HCT116 (cell line): ENCODE measurements at regions not wholly inside any gene's neighbourhood (a gene's known extent, or its start where the extent isn't known, plus 50 kb on each side); places are given as distances from the start of the nearest gene placed in this dataset.
"Not testable (repeated sequence)": the region's sequence is repeated elsewhere in the genome, so short reads cannot be mapped to it uniquely, and the experiment has no call there.

Experiments
- ATAC-seq: fragments of 200-7000 bp; cut with Tn5 transposase; 2 replicates; pipeline ENCODE4 v1.9.1; 2020; ENCODE audit warnings: mild to moderate bottlenecking, moderate library complexity
- BruUV-seq: library from RNA; stranded (reverse); fragments of 400-500 nt; replicated peaks from 2 replicates; lab custom pipeline; 2021; lab: Mats Ljungman, UMichigan
- CTCF ChIA-PET: fragments of 300-600 bp; sonication (Branson Sonifier 250); formaldehyde crosslinking; loops from one replicate; lab custom pipeline; 2021; ENCODE audit warnings: antibody characterized with exemption; lab: Charles Lee
- POLR2A ChIA-PET: fragments of 300-600, 350-600 bp; sonication (Branson Sonifier 250); formaldehyde crosslinking; loops from one replicate; lab custom pipeline; 2021; ENCODE audit warnings: antibody characterized with exemption; lab: Charles Lee
- RAD21 ChIA-PET, 2 experiments: fragments of 300-600 bp; sonication (Branson Sonifier 250); formaldehyde crosslinking; loops; one replicate each; lab custom pipeline; 2023; ENCODE audit warnings: low total read pairs in 2 of 2; ENCODE audit not compliant: uncharacterized antibody in 2 of 2, unreplicated experiment in 2 of 2, low non-redundant PET in 1 of 2; lab: Charles Lee
- DNase-seq: peaks from one replicate; pipeline ENCODE4 v3.0.0-alpha.2; 2010; ENCODE audit warnings: low read depth, low spot score
- H2AFZ ChIP-seq: fragments of 200-600 bp; shearing (Covaris generic), sonication (generic); 2 replicates; pipeline ENCODE4 v1.6.1; 2017; ENCODE audit warnings: low read depth, mixed run types, mixed read lengths, antibody characterized with exemption, low read length; ENCODE audit not compliant: poor library complexity, severe bottlenecking
- H3K27ac ChIP-seq: 2 replicates; pipeline ENCODE4 v1.5.1; 2012; ENCODE audit warnings: low read depth, low read length
- H3K27me3 ChIP-seq: fragments of 200-600 bp; sonication (generic); 2 replicates; pipeline ENCODE4 v1.6.1; 2016; ENCODE audit warnings: mixed run types, low read length, mixed read lengths; ENCODE audit not compliant: insufficient read depth
- H3K36me3 ChIP-seq, 2 experiments: fragments of 200-500 bp in 1 of 2; fragments of 200-600 bp in 1 of 2; sonication (Bioruptor generic) in 1 of 2; sonication (generic) in 1 of 2; 2 replicates each; pipeline versions ENCODE4 v1.5.1 to v1.6.1; 2014 to 2016; ENCODE audit warnings: low read length in 2 of 2, inconsistent platforms in 1 of 2, mixed read lengths in 1 of 2, mixed run types in 1 of 2; ENCODE audit not compliant: insufficient read depth in 2 of 2, control insufficient read depth in 1 of 2
- H3K4me1 ChIP-seq, 2 experiments: fragments of 200-600 bp in 1 of 2; sonication (generic) in 1 of 2; 2 replicates each; pipeline versions ENCODE4 v1.5.1 to v1.6.1; 2012 to 2017; ENCODE audit warnings: low read length in 2 of 2, inconsistent platforms in 1 of 2, mild to moderate bottlenecking in 1 of 2, mixed read lengths in 1 of 2, mixed run types in 1 of 2, moderate library complexity in 1 of 2; ENCODE audit not compliant: insufficient read depth in 2 of 2, control insufficient read depth in 1 of 2
- H3K4me2 ChIP-seq: fragments of 200-600 bp; sonication (generic); 2 replicates; pipeline ENCODE4 v1.6.1; 2017; ENCODE audit warnings: mixed run types, low read length, mixed read lengths
- H3K4me3 ChIP-seq, 2 experiments: fragments of 200-600 bp in 1 of 2; sonication (generic) in 1 of 2; replicated peaks in 1 of 2; 2 replicates each; pipeline ENCODE4 v1.5.1; 2011 to 2016; ENCODE audit warnings: low read length in 2 of 2, control low read depth in 1 of 2, low read depth in 1 of 2, mild to moderate bottlenecking in 1 of 2, mixed read lengths in 1 of 2, mixed run types in 1 of 2
- H3K79me2 ChIP-seq: fragments of 200-600 bp; sonication (generic); 2 replicates; pipeline ENCODE4 v1.6.1; 2017; ENCODE audit warnings: mild to moderate bottlenecking, mixed run types, low read length, moderate library complexity, mixed read lengths; ENCODE audit not compliant: insufficient read depth
- H3K9ac ChIP-seq: fragments of 200-600 bp; sonication (generic); 2 replicates; pipeline ENCODE4 v1.6.1; 2016; ENCODE audit warnings: low read length, mixed read lengths
- H3K9me2 ChIP-seq: fragments of 200-600 bp; sonication (generic), shearing (Covaris generic); 2 replicates; pipeline ENCODE4 v1.6.1; 2017; ENCODE audit warnings: mixed run types, mild to moderate bottlenecking, moderate library complexity; ENCODE audit not compliant: insufficient read depth
- H3K9me3 ChIP-seq, 2 experiments: fragments of 200-500 bp in 1 of 2; fragments of 200-600 bp in 1 of 2; sonication (Bioruptor generic) in 1 of 2; sonication (generic) in 1 of 2; 2 replicates each; pipeline ENCODE4 v1.6.1; 2014 to 2017; ENCODE audit warnings: low read length in 2 of 2, mixed read lengths in 2 of 2, inconsistent platforms in 1 of 2, low read depth in 1 of 2, mild to moderate bottlenecking in 1 of 2, mixed run types in 1 of 2, moderate library complexity in 1 of 2; ENCODE audit not compliant: control insufficient read depth in 1 of 2, insufficient read depth in 1 of 2
- H4K20me1 ChIP-seq: fragments of 200-600 bp; sonication (generic), shearing (Covaris generic); 2 replicates; pipeline ENCODE4 v1.6.1; 2017; ENCODE audit warnings: mixed run types, mild to moderate bottlenecking, moderate library complexity; ENCODE audit not compliant: insufficient read depth
- JUND ChIP-seq: IDR thresholded peaks from 2 replicates; pipeline ENCODE4 v1.6.1; 2012
- intact Hi-C: fragments of 100-400 bp; cut with micrococcal nuclease; formaldehyde crosslinking; loops from 2 replicates; pipeline ENCODE4 v1.10.0; 2022

- H3K4me1 ChIP-seq, H3K9me3 ChIP-seq, POLR2A ChIA-PET, H3K79me2 ChIP-seq, RAD21 ChIA-PET, intact Hi-C loops, DNase-seq, CTCF ChIA-PET, ATAC-seq, H3K9ac ChIP-seq, H3K4me2 ChIP-seq, H3K4me3 ChIP-seq, H3K36me3 ChIP-seq, H2AFZ ChIP-seq, H4K20me1 ChIP-seq, BruUV-seq, H3K9me2 ChIP-seq, H3K27ac ChIP-seq: not testable (repeated sequence)
- H3K27me3 ChIP-seq: peaks cover 13% of the 10 kb centered on the region
These were observed 110.0 kb upstream of the ANKRD30BL start for GRCh38 chr2:132271794-132272193.

GRCh38 chr2:132272713-132273112 lies 111.0 kb upstream of the ANKRD30BL start:
- intact Hi-C loops: no loop called here
- CTCF ChIA-PET: no interaction called here
- no peak for ATAC-seq

GRCh38 chr2:132273585-132273984 lies 111.8 kb upstream of the ANKRD30BL start:
- CTCF ChIA-PET, BruUV-seq, H3K4me3 ChIP-seq, DNase-seq, H3K4me2 ChIP-seq, intact Hi-C loops, H3K9me3 ChIP-seq, H3K27ac ChIP-seq, H3K9me2 ChIP-seq, H3K36me3 ChIP-seq, RAD21 ChIA-PET, H4K20me1 ChIP-seq, H3K4me1 ChIP-seq, ATAC-seq, H3K79me2 ChIP-seq, H2AFZ ChIP-seq, H3K9ac ChIP-seq, POLR2A ChIA-PET: not testable (repeated sequence)
- H3K27me3 ChIP-seq: peaks cover 13% of the 10 kb centered on the region

More at GRCh38 chr2:132272713-132273112, 111.0 kb upstream of the ANKRD30BL start:
- no peaks in the 10 kb centered on the region for H3K36me3 ChIP-seq
- no peak overlapping the region for H3K9ac ChIP-seq
- H3K4me3 ChIP-seq: no peak overlapping the region
- H4K20me1 ChIP-seq: no peaks in the 10 kb centered on the region
- H3K4me2 ChIP-seq: no peak overlapping the region
- no peak for DNase-seq
- H3K27me3 ChIP-seq: peaks cover 13% of the 10 kb centered on the region
- no peak overlapping the region for H3K27ac ChIP-seq
- H3K4me1 ChIP-seq: peaks cover 0 to 3% of the 10 kb centered on the region in 2 experiments; a peak in 2 of 4 replicates
- BruUV-seq: no TSS peak
- no peaks in the 10 kb centered on the region; a peak in 1 of 4 replicates for H3K9me3 ChIP-seq
- no peak for TF ChIP-seq JUND
- H3K79me2 ChIP-seq: no peaks in the 10 kb centered on the region
- no peaks in the 10 kb centered on the region for H3K9me2 ChIP-seq
- POLR2A ChIA-PET: no interaction called here
- no peak overlapping the region for H2AFZ ChIP-seq
- RAD21 ChIA-PET: no interaction called here
